Panc1 (cell line): ENCODE measurements at regions not wholly inside any gene's neighbourhood (a gene's known extent, or its start where the extent isn't known, plus 50 kb on each side); places are given as distances from the start of the nearest gene placed in this dataset.

ENCODE experiments used
- ATAC-seq: fragments of 200-7000 bp; cut with Tn5 transposase; 2 replicates; pipeline ENCODE4 v1.9.1; 2020; ENCODE audit warnings: mild to moderate bottlenecking, moderate library complexity
- BruUV-seq: library from RNA; stranded (reverse); fragments of 400-500 nt; replicated peaks from 2 replicates; lab custom pipeline; 2021; lab: Mats Ljungman, UMichigan
- CTCF ChIA-PET: fragments of 300-600 bp; sonication (Branson Sonifier 250); formaldehyde crosslinking; loops from one replicate; lab custom pipeline; 2022; ENCODE audit warnings: antibody characterized with exemption; lab: Charles Lee
- POLR2A ChIA-PET: fragments of 300-600 bp; sonication (Branson Sonifier 250); formaldehyde crosslinking; loops from one replicate; lab custom pipeline; 2022; ENCODE audit warnings: antibody characterized with exemption; lab: Charles Lee
- DNase-seq: peaks from one replicate; pipeline ENCODE4 v3.0.0-alpha.2; 2010; ENCODE audit warnings: low read depth, low spot score
- H3K27ac ChIP-seq: 2 replicates; pipeline ENCODE4 v1.5.1; 2011; ENCODE audit warnings: mild to moderate bottlenecking, low read length, inconsistent platforms
- H3K27me3 ChIP-seq: fragments of 200-500 bp; sonication (Bioruptor generic); 2 replicates; pipeline ENCODE4 v1.6.0; 2014; ENCODE audit warnings: low read length, inconsistent platforms; ENCODE audit not compliant: control insufficient read depth, insufficient read depth
- H3K36me3 ChIP-seq: fragments of 200-500 bp; sonication (Bioruptor generic); 2 replicates; pipeline ENCODE4 v1.5.1; 2014; ENCODE audit warnings: inconsistent platforms, mild to moderate bottlenecking, low read length, moderate library complexity; ENCODE audit not compliant: control insufficient read depth, insufficient read depth
- H3K4me1 ChIP-seq: 2 replicates; pipeline ENCODE4 v1.5.1; 2011; ENCODE audit warnings: inconsistent platforms, mild to moderate bottlenecking, low read length, moderate library complexity; ENCODE audit not compliant: control insufficient read depth, insufficient read depth
- H3K4me3 ChIP-seq, 2 experiments: 2 replicates each; pipeline ENCODE4 v1.5.1; 2011 to 2012; ENCODE audit warnings: low read depth in 2 of 2, low read length in 2 of 2, mild to moderate bottlenecking in 2 of 2, inconsistent platforms in 1 of 2, moderate library complexity in 1 of 2
- H3K9me3 ChIP-seq: fragments of 200-500 bp; sonication (Bioruptor generic); 2 replicates; pipeline ENCODE4 v1.5.1; 2014; ENCODE audit warnings: low read depth, mild to moderate bottlenecking, inconsistent platforms, low read length, moderate library complexity; ENCODE audit not compliant: control insufficient read depth, insufficient read depth
- POLR2AphosphoS5 ChIP-seq: IDR thresholded peaks from 2 replicates; pipeline ENCODE4 v1.6.1; 2012; ENCODE audit warnings: mild to moderate bottlenecking, low read depth, low read length, moderate library complexity
- SIN3A ChIP-seq: IDR thresholded peaks from 2 replicates; pipeline ENCODE4 v1.6.1; 2012; ENCODE audit warnings: low read depth, mild to moderate bottlenecking, low read length, moderate library complexity, borderline replicate concordance; ENCODE audit not compliant: insufficient read depth
- TCF7L2 ChIP-seq: IDR thresholded peaks from 2 replicates; pipeline ENCODE4 v1.6.1; 2011; ENCODE audit warnings: mild to moderate bottlenecking, low read depth, low read length, inconsistent platforms
- in situ Hi-C: cut with HindIII; loops from 2 replicates; pipeline ENCODE4 v1.10.0; 2016; ENCODE audit warnings: low sequenced_read_pairs, low pct_unique_long_range_greater_than_20kb
- intact Hi-C: fragments of 100-400 bp; cut with micrococcal nuclease; formaldehyde crosslinking; loops from one replicate; pipeline ENCODE4 v1.10.0; 2022; ENCODE audit not compliant: unreplicated experiment
- TF ChIP-seq, protein P1 (sequence below): fragments of 450-650 bp; IDR thresholded peaks from 2 replicates; pipeline ENCODE4 v1.5.1; 2017; ENCODE audit warnings: mild to moderate bottlenecking
- TF ChIP-seq, protein P2 (sequence below), 2 experiments: IDR thresholded peaks; 2 replicates each; pipeline ENCODE4 v1.6.1; 2011 to 2012; ENCODE audit warnings: low read depth in 2 of 2, control low read depth in 1 of 2, low read length in 1 of 2, mild to moderate bottlenecking in 1 of 2, moderate library complexity in 1 of 2; ENCODE audit not compliant: insufficient read depth in 1 of 2

- H3K9me3 ChIP-seq = no peaks in the 10 kb centered on the region
- no peak for ATAC-seq
- BruUV-seq = no TSS peak
- no peaks in the 10 kb centered on the region for H3K4me1 ChIP-seq
- intact Hi-C loops = no loop called here
- in situ Hi-C loops = no loop called here
- TF ChIP-seq, protein P1, sequence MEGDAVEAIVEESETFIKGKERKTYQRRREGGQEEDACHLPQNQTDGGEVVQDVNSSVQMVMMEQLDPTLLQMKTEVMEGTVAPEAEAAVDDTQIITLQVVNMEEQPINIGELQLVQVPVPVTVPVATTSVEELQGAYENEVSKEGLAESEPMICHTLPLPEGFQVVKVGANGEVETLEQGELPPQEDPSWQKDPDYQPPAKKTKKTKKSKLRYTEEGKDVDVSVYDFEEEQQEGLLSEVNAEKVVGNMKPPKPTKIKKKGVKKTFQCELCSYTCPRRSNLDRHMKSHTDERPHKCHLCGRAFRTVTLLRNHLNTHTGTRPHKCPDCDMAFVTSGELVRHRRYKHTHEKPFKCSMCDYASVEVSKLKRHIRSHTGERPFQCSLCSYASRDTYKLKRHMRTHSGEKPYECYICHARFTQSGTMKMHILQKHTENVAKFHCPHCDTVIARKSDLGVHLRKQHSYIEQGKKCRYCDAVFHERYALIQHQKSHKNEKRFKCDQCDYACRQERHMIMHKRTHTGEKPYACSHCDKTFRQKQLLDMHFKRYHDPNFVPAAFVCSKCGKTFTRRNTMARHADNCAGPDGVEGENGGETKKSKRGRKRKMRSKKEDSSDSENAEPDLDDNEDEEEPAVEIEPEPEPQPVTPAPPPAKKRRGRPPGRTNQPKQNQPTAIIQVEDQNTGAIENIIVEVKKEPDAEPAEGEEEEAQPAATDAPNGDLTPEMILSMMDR = no peak
- no peak for TF ChIP-seq POLR2AphosphoS5
- no peak for TF ChIP-seq SIN3A
- TF ChIP-seq TCF7L2 = no peak
- TF ChIP-seq, protein P2, sequence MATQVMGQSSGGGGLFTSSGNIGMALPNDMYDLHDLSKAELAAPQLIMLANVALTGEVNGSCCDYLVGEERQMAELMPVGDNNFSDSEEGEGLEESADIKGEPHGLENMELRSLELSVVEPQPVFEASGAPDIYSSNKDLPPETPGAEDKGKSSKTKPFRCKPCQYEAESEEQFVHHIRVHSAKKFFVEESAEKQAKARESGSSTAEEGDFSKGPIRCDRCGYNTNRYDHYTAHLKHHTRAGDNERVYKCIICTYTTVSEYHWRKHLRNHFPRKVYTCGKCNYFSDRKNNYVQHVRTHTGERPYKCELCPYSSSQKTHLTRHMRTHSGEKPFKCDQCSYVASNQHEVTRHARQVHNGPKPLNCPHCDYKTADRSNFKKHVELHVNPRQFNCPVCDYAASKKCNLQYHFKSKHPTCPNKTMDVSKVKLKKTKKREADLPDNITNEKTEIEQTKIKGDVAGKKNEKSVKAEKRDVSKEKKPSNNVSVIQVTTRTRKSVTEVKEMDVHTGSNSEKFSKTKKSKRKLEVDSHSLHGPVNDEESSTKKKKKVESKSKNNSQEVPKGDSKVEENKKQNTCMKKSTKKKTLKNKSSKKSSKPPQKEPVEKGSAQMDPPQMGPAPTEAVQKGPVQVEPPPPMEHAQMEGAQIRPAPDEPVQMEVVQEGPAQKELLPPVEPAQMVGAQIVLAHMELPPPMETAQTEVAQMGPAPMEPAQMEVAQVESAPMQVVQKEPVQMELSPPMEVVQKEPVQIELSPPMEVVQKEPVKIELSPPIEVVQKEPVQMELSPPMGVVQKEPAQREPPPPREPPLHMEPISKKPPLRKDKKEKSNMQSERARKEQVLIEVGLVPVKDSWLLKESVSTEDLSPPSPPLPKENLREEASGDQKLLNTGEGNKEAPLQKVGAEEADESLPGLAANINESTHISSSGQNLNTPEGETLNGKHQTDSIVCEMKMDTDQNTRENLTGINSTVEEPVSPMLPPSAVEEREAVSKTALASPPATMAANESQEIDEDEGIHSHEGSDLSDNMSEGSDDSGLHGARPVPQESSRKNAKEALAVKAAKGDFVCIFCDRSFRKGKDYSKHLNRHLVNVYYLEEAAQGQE (IDR thresholded peaks at IDR 0.05; ENCODE audit: insufficient read depth in 1 of 2, low read depth in 2 of 2, low read length in 1 of 2) = no peak
- CTCF ChIA-PET = no interaction called here
- DNase-seq = no peak
- no peak overlapping the region for H3K27ac ChIP-seq
- no peak overlapping the region for H3K4me3 ChIP-seq
- no peaks in the 10 kb centered on the region for H3K36me3 ChIP-seq
- H3K27me3 ChIP-seq = no peaks in the 10 kb centered on the region; the same call in 1 of the 2 replicates
- POLR2A ChIA-PET = no interaction called here
Observed at GRCh38 chr14:75361041-75361440, 66.8 kb upstream of the JDP2 start.

DNA sequence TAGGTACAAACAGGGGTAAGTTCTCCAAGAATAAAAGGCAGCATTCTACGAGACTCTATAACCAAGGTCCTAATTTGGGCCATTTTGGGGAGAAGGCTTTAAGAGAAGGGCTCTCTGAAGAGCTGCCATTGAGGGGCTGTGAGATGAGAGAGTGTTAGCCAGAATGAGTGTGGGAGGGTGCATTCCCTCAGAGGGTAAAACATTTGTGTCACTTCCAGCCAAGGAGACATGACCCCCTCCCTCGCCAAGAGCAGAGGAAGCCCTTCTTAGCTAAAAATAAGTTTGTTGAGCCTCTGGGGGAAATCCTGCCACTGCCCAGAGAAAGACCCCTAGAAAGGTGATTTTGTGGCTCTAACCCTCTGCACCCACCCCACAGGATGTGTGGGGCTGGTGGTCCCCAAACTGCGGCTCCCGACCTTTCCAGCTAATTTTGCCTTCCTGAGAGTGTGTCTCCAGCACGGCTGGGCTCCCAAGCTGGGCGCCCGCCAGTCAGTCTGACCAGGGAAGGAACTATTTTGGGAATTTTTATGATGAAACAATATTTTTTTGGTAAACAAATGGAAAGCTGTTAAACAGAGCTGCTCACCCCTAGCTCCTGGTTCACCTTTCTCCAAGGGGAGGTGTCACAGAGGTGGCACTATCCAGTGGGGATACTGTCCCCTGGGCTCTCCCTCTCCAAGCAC lies 65.9 kb upstream of the JDP2 start:
- H3K27me3 ChIP-seq = no peaks in the 10 kb centered on the region; the same call in 1 of the 2 replicates
- no peaks in the 10 kb centered on the region for H3K9me3 ChIP-seq
- no peak overlapping the region for H3K27ac ChIP-seq
- no peaks in the 10 kb centered on the region for H3K4me1 ChIP-seq
- intact Hi-C loops = no loop called here
- DNase-seq (no peak), ATAC-seq (no peak)
- H3K4me3 ChIP-seq = no peak overlapping the region
- POLR2A ChIA-PET = no interaction called here
- in situ Hi-C loops = no loop called here
- no peaks in the 10 kb centered on the region for H3K36me3 ChIP-seq
- CTCF ChIA-PET = no interaction called here
- no peak for TF ChIP-seq POLR2AphosphoS5
- BruUV-seq = no TSS peak

GRCh38 chr14:75363130-75363529 lies 64.7 kb upstream of the JDP2 start:
- BruUV-seq = no TSS peak
- TF ChIP-seq, protein P1 = no peak
- no peak for TF ChIP-seq SIN3A
- TF ChIP-seq POLR2AphosphoS5 = no peak
- TF ChIP-seq, protein P2 (IDR thresholded peaks at IDR 0.05; ENCODE audit: insufficient read depth in 1 of 2, low read depth in 2 of 2, low read length in 1 of 2) = no peak
- TF ChIP-seq TCF7L2 = no peak
- ChIA-PET CTCF (no interaction called here), POLR2A (no interaction called here)
- no peak overlapping the region for H3K4me3 ChIP-seq
- in situ Hi-C loops (no loop called here), intact Hi-C loops (no loop called here)
- no peaks in the 10 kb centered on the region; the same call in 1 of the 2 replicates for H3K27me3 ChIP-seq
- H3K27ac ChIP-seq = no peak overlapping the region
- H3K4me1 ChIP-seq = no peaks in the 10 kb centered on the region
- DNase-seq (no peak), ATAC-seq (no peak)
- no peaks in the 10 kb centered on the region for H3K36me3 ChIP-seq
- no peaks in the 10 kb centered on the region for H3K9me3 ChIP-seq
